VCaP (cell line): ENCODE measurements at regions not wholly inside any gene's neighbourhood (a gene's known extent, or its start where the extent isn't known, plus 50 kb on each side); places are given as distances from the start of the nearest gene placed in this dataset.

Experiments used
- H3K27ac ChIP-seq: fragments of 450-650 bp; 2 replicates; pipeline ENCODE4 v1.5.1; 2017
- CTCF ChIP-seq: fragments of 450-650 bp; conservative IDR thresholded peaks from 2 replicates; pipeline ENCODE4 v1.5.1; 2017; ENCODE audit warnings: mild to moderate bottlenecking, moderate library complexity

DNA sequence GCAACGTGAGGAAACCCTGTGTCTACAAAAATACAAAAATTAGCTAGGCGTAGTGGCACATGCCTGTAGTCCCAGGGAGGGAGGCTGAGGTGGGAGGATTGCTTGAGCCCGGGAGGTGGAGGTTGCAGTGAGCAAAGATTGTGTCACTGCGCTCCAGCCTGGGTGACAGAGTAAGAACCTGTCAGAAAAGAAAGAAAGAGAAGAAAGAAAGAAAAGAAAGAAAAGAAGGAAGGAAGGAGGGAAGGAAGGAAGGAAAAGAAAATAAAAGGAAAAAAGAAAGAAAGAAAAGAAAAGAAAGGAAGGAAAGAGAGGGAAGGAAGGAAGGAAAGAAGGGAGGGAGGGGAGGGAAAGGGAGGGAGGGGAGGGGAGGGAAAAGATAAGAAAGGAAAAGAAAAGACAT, 89.9 kb upstream of the HPCAL1 start:
- no peak overlapping the region for H3K27ac ChIP-seq
- no peak for TF ChIP-seq CTCF

GRCh38 chr2:10214179-10214578, 88.5 kb upstream of the HPCAL1 start:
- TF ChIP-seq CTCF = no peak
- no peak overlapping the region for H3K27ac ChIP-seq

GRCh38 chr2:10215393-10215935, 87.2 kb upstream of the HPCAL1 start:
- no peak overlapping the region for H3K27ac ChIP-seq
- TF ChIP-seq CTCF = no peak

DNA sequence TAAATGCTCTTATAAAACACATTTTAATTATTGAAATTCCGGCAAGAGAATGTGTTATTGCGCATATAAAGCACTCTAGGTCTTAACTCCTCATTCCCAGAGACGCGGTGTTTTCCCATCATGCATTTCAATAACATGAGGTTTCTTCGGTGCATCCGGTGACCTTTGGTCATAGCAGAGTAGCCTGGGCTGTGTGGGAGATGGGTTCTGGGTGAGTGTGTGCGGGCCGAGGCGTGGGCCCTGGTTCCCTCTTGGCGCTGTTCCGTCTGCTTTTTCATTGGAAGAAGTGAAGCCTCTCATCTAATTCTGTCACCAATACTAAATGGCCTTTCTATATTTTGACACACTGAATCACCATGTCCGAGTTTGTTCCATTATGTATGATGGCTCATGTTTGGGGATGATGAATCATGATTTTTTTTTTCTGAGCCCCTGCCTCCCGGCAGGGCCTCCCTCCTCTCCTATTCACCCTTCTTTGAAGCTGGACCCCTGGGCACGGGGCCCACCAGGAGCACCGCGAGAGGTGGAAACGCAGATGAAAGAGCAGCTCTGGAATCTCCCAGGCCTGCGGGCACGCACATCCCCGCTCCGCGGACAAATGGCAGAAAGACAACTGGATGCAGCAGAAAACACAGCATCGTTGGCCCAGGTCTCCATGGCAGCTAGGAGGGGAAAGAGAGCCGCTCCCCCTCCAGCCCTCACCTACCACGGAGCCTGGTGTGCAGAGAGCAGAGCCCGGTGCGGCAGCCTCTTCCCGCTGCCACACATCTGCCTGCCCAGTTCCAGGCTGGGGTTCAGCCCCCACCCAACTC, 85.8 kb upstream of the HPCAL1 start:
- no peak overlapping the region for H3K27ac ChIP-seq
- no peak for TF ChIP-seq CTCF

DNA sequence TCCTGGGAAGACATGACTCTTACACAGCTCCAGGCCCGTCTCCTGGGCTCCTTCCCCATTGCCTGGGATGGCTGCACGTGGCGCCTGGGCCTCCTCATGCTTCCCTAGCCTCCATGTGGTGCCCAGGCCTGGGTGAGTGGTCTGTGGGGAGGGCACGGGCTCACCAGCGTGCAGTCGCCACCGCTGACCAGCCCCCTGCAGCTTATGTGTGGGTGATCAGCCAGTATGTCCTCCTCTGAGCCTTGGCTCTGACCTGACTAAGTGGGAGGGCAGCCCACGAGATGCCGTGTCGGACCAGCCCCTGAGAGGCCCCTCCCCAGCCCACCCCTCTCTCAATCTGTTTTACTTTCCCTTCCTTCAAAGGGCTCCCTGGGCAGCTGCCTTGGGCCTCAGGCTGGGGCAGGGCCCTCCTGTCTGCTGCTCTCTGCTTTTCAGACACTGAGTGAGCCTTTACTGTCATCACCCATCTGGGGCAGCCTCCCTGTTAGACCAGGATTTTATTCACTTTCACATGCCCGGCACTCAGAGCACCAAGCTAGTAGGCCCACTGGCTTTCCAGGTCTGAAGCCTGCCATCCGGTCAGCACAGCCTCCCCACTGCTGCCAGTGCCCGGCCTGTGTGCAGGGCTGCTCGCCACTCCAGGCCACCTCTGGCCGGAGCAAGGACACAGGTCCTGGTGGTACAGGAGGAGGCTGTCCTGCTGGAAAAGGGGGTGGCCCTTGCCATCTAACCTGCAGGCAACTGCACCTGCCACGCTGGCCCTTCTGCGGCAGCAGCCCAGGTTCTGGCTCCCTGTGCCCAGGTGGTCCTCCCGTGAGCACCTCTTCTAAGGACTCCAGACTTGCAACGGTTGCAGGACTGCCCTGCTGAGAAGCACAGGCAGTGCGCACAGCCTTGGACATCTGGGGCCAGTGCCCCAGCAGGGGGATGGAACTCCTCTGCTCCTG, 84.9 kb upstream of the HPCAL1 start:
- no peak overlapping the region for H3K27ac ChIP-seq
- no peak for TF ChIP-seq CTCF

GRCh38 chr2:10220045-10220901, 82.4 kb upstream of the HPCAL1 start:
- no peak overlapping the region for H3K27ac ChIP-seq
- TF ChIP-seq CTCF = no peak
